HG02970 (cell line): ENCODE measurements at regions not wholly inside any gene's neighbourhood (a gene's known extent, or its start where the extent isn't known, plus 50 kb on each side); places are given as distances from the start of the nearest gene placed in this dataset.
"Not testable (repeated sequence)": the region's sequence is repeated elsewhere in the genome, so short reads cannot be mapped to it uniquely, and the experiment has no call there.

Experiments used
- ATAC-seq: cut with Tn5 transposase; IDR thresholded peaks from one replicate; pipeline ENCODE4 v1.9.1; 2021; ENCODE audit warnings: mild to moderate bottlenecking, moderate library complexity, moderate number of reproducible peaks; ENCODE audit not compliant: unreplicated experiment, low FRiP score

GRCh38 chr13:44887515-44887914 is 101.8 kb downstream of the NUFIP1 start:
- no peak for ATAC-seq

- no peak for ATAC-seq
Observed at GRCh38 chr13:44884076-44884729, 105.1 kb downstream of the NUFIP1 start.

- ATAC-seq: no peak
Observed at GRCh38 chr13:44879452-44880058, 109.7 kb downstream of the NUFIP1 start.

GRCh38 chr13:44876782-44877324 is 112.4 kb downstream of the NUFIP1 start:
- no peak for ATAC-seq

GRCh38 chr13:44874886-44875630 is 114.2 kb downstream of the NUFIP1 start:
- no peak for ATAC-seq

DNA sequence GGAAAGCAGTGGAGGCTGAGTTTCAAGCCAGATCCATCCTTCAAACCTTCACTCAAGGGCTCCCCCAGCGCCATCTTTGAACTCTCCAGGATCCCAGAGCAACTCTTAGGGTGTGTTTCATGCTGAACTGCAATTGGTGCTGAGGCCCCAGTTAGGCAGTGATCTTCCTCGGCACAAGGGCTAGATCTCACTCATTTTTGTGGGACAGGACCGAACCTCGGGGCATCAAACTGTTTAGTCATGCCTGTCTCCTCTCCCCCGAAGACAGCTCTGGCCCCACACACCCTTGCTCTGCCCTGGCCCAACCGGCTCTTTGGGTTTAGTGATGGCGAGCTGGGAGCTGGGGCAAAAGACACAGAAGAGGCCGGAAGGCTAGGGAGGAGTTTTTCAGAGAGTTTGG is 115.1 kb downstream of the NUFIP1 start:
- ATAC-seq: no peak

DNA sequence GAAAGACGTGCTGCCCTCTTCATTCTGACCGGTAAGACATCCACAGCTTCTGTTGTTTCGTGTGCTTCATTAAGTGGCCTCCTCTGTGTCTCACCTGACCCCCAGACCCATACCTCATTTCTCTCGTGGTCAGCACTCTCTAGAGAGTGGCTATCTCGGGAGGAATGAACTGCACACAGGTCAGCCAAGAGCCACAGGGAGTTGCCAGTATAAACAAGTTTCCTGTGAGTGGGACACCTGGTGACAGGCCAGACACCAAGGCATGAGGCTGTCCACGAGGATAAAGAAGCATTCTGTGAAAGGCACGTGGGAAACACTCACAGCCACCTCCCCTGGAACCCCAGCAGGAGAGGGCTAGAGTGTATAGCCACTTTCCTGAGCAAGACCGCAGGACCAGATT is 115.8 kb downstream of the NUFIP1 start:
- no peak for ATAC-seq

- ATAC-seq: no peak
Observed at GRCh38 chr13:44872751-44873150, 116.5 kb downstream of the NUFIP1 start.

GRCh38 chr13:44870456-44870929 is 118.8 kb downstream of the NUFIP1 start:
- ATAC-seq: no peak

DNA sequence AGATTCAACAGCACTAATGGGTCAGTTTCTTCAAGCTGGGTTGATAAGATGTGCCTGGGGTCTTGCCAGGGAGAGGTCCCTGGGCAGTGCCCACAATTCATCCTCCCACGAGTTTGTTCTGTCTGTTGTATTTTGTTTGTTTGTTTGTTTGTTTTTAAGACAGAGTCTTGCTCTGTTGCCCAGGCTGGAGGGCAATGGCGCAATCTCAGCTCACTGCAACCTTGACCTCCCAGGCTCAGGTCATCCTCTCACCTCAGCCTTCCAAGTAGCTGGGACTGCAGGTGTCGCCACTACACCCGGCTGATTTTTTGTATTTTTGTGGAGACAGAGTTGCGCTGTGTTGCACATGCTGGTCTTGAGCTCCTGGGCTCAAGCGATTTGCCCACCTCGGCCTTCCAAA is 120.1 kb downstream of the NUFIP1 start:
- ATAC-seq: no peak

GRCh38 chr13:44868397-44868796 is 120.9 kb downstream of the NUFIP1 start:
- no peak for ATAC-seq

- ATAC-seq: no peak
Observed at GRCh38 chr13:44867825-44868224, 121.4 kb downstream of the NUFIP1 start.

- no peak for ATAC-seq
Observed at GRCh38 chr13:44866411-44866911, 122.8 kb downstream of the NUFIP1 start.

GRCh38 chr13:44865722-44866410 is 123.4 kb downstream of the NUFIP1 start:
- no peak for ATAC-seq

DNA sequence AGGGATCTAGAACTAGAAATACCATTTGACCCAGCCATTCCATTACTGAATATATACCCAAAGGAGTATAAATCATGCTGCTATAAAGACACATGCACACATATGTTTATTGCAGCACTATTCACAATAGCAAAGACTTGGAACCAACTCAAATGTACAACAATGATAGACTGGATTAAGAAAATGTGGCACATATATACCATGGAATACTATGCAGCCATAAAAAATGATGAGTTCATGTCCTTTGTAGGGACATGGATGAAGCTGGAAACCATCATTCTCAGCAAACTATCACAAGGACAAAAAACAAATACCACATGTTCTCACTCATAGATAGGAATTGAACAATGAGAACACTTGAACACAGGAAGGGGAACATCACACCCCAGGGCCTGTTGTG is 125.6 kb downstream of the NUFIP1 start:
- ATAC-seq: not testable (repeated sequence)

- ATAC-seq: no peak
Observed at GRCh38 chr13:44860454-44860853, 128.8 kb downstream of the NUFIP1 start.

GRCh38 chr13:44857736-44858135 is 131.5 kb downstream of the NUFIP1 start:
- ATAC-seq: no peak

DNA sequence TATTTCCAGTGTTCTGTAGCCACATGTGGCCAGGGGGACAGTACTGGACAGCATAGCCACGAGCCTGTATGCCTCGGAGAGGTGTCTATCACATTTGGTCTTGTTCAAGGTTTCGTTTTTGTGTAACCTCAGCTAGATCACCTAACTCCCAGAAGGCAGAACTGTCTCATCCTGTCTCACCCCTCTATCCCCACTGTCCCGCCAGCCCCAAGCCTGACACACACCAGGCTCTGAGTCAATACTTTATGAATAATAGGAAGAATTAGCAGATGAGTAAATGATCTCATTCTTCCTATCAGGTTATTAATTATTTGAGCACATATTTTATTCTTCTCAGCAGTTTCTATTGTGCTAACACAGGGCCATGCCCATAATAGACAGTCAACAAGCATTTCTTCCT is 132.2 kb downstream of the NUFIP1 start:
- ATAC-seq: no peak

GRCh38 chr13:44855860-44856259 is 133.4 kb downstream of the NUFIP1 start:
- no peak for ATAC-seq

DNA sequence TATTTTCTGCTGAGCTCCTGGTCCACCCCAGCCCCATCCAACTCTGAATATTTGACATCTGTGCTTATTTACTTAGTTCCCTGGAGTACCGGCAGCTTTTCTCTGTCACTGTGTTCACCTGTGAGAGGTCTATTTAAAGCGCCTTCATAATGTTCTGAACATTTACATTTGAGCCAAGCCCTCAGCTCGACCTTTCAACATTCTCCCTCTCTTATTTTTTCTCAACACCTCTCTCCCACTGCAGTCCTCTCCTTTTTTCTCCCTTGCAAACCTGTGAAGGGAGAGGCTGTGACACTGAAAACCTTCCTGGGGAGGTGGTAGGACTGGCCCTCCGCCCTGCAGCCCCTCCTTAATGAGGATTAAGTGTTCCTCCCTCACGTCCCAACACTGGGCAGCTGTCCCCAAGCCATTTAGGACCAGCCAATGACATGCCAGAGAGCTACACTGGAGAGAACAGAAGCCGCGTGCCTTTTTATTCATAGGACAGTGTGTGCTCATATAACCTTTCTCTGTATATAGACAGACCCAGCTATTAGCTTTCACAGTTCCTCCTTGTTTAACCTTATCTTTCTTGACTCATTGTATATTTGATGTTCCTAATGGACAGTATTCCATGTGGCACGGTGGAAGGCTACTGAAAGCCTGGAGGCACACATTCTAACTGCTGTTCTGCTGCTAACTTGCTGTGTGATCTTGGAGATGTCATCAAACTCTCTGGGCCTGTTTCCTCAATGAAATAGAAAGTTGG is 134.8 kb downstream of the NUFIP1 start:
- no peak for ATAC-seq
